Activated CD4-positive, alpha-beta T cell treated with anti-CD3 and anti-CD28 coated beads, Interleukin-10, Interleukin-2, amounts not matched to agents 100 ng/mL and 50 ng/mL, durations not matched to agents 16 hours and 8 hours (primary cell): ENCODE measurements at regions not wholly inside any gene's neighbourhood (a gene's known extent, or its start where the extent isn't known, plus 50 kb on each side); places are given as distances from the start of the nearest gene placed in this dataset.
"Not testable (repeated sequence)": the region's sequence is repeated elsewhere in the genome, so short reads cannot be mapped to it uniquely, and the experiment has no call there.

Experiments
- DNase-seq: peaks from one replicate; pipeline ENCODE4 v3.0.0-alpha.2; 2020

DNA sequence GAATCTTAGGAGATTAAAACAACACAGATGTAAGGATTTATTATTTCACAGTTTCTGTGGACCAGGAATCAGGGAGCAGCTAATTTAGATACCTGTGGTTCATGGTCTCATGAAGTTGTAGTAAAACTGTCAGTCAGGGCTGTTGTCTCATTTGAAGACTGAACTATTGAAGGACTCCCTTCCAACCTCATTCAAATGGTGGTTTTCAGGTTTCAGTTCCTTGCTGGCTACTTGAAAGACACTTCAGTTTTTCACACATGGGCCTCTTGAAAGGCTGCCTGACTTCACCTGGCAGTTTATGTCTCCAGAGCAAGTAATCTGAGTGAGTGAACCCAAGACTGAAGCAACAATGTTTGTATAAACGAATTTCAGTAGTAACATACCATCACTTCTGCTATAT is 915.9 kb downstream of the PLA2G4A start:
- DNase-seq = no peak

DNA sequence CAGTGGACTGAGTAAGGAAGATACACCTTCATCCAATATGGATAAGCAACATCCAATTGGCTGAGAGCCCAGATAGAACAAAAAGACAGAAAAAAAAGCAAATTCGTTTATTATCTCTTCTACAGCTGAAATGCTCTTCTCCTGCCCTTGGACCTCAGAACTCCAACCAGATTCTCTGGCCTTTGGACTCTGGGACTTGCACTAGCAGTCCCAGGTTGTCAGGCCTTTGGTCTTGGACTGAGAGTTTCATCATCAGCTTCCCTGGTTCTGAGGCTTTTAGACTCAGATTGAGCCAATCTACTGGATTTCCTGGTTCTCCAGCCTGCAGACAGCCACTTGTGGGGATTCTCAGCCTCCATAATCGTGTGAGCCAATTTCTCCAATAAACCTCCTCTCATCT is 926.8 kb downstream of the PLA2G4A start:
- DNase-seq = no peak

DNA sequence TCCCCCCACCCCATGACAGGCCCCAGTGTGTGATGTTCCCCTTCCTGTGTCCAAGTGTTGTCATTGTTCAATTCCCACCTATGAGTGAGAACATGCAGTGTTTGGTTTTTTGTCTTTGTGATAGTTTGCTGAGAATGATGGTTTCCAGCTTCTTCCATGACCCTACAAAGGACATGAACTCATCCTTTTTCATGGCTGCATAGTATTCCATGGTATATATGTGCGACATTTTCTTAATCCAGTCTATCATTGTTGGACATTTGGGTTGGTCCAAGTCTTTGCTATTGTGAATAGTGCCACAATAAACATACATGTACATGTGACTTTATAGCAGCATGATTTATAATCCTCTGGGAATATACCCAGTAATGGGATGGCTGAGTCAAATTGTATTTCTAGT is 927.9 kb downstream of the PLA2G4A start:
- not testable (repeated sequence) for DNase-seq

DNA sequence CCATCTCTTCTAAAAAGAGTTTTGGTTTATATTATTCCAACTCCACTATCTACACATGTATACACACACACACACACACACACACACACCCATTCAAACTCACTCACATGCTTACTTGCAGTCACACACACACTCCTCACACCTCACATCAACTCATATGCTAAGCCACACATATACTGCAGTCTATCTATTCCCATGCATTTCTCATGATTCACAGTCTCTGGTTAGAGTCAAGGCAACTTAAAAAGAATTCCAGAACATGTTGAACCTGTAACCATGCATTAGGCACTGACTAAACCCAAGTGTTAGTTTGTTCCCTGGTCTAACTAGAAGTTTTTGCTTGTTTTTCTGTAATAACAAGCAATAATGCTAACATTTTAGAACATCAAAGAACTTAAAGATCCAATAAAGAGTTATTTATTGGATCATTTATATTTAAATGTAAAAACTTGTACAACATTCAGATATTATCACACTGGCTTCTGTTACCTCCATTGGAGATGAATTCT is 931.1 kb downstream of the PLA2G4A start:
- DNase-seq = no peak

DNA sequence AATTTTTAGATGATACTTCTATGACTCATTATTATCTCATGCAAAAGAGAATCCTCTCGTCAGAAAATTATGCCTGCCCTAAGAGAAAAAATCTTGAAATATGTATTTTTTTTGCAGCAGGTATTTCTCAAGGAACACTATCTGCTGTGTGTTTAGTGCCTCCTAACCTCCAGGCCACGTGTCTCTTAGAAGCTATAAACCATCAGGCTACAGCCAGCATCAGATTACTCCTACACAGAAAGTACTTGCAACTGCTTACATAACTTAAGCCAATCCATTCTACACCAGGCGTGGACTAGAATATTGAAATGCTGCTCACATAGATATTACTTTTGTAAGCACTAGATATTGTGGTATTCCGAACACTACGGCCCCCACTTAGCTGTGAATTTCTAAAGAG is 933.4 kb downstream of the PLA2G4A start:
- no peak for DNase-seq

DNA sequence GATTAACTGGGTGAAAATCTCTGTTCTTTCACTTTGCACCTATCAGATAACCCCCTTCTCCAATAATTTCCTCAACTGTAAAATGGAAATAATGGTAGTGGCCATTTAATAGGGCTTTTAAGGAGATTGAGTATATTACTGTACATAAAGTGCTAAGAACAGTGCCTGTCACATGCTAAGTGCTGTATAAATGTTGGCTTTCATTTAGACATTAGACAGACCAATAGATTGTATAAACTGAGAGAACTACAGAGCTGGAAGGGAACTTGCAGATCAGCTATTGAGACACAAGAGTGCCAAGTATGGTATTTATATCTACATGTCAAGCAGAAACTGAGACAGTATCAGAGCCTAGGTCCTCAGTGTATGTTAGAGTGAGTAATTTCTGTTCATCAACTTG is 934.7 kb downstream of the PLA2G4A start:
- no peak for DNase-seq

DNA sequence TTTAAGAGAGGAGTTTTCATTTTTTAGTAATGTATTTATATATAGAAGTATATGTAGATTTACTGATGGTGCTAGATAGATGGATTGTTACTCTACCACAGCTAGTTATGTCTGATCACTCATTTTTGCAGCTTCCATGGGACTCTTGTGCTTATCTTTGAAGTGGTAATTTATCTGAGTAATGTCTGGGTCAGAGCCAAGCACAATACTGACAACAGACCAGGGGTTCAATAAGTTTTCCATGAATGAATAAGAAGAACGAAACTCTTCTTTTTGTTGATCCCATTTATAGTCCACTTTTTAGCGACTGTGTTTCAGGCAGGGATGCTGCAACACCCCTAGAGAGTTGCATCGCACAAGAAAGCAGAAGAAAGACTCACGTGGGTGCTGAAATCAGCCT is 935.2 kb downstream of the PLA2G4A start:
- DNase-seq = no peak

DNA sequence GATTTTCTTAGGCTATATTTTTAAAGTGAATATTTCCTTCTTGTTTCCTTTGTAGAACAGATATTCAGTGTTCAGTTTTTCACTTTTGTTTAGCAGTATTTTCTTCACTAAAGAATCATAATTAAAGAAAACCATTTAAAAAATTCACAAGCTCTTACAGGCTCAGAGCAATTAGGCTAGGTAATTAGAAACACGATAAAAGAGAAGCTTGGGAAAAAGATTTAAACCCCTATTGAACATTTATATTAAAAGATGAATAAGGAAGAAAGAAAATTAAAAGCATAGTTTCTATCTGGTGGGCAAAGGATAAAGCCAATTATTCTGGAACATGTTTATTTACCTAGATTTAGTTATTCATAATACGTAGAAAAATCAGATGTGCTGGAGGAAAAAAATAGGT is 942.6 kb downstream of the PLA2G4A start:
- no peak for DNase-seq

DNA sequence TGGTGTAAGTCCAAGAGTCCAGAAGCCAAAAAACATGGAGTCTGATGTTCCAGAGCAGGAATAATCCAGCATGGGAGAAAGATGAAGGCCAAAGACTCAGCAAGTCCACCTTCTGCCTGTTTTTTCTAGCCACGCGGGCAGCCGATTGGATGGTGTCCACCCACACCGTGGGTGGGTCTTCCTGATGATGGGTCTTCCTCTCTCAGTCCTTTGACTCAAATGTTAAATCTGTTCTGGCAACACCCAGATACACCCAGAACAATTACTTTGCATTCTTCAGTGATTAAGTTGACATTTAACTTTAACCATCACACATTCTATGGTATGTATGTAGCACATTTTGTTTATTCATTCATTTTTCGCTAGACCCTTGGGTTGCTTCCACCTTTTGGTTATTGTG is 944.4 kb downstream of the PLA2G4A start:
- DNase-seq = no peak

DNA sequence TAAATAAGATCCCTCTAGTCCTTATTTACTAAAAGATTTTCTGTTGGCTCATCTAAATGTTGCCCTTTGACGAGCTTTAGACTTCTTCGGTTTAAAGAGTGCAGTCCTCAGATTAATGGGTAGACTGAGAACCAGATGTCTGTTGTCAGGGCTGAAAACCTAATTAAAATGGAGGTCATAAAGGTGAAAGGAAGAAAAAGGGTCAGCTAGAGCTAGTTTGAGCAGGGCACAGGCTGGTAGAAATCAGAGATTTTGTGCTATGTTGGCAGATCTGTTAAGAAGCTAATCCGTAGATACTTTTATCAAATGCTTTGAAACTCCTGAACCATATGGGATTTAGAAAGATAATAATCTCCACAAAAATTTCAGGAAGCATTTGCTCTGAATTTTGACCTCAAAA is 959.0 kb downstream of the PLA2G4A start:
- DNase-seq = no peak

DNA sequence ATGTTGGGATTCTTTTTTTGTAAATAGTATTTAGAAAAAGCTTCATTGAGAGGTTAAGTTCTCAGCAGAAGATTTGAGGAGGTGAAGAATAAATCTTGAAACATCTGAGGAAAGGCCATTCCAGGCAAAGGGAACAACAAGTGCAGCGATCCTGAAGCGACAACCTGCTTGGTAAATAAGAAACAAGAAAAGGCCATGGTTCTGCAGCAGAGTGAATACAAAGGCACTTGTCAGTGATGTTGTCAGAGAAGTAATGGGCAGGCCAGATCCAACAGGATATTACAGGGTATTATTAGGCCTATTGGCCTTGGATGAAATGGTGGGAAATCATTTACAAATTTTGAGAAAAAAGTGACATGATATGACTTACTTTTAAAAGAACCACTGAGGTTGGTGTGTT is 960.0 kb downstream of the PLA2G4A start:
- DNase-seq = no peak

DNA sequence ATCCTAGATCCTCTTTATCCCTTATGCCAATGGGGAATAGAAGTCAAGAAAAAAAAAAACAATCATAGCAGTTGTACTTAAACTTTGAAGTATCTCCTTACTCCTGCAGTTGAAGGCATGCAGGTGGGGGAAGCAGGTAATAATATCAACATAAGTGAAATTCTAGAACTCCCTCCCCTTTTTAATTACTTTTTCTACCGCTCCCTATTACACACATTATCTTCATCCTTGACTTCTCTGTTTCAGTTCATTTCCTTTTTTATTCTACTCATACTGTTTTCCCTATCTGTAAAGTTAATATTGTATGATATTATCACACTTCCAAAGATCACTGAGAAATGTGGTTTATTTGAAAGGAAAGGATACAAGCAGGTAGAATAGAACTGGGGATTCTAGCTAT is 962.0 kb downstream of the PLA2G4A start:
- DNase-seq = no peak

DNA sequence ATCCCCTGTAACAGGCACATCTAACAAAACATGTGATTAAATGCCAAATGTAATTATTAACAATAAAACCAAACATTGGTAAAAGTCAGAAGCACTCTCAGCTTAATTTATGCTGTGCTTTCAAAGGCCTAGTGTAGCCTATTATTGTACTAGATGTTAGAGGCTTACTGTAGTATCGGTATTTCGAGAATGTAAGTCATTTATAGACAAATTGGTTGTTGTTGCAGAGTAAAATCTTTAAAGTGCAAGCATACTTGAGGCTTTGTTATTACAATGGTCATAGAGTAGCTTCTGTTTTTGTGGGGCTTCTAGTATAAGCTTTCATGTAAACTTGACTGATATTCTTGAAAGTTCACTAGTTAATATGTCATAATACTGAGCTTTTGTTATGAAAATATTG is 965.8 kb downstream of the PLA2G4A start:
- DNase-seq = no peak

DNA sequence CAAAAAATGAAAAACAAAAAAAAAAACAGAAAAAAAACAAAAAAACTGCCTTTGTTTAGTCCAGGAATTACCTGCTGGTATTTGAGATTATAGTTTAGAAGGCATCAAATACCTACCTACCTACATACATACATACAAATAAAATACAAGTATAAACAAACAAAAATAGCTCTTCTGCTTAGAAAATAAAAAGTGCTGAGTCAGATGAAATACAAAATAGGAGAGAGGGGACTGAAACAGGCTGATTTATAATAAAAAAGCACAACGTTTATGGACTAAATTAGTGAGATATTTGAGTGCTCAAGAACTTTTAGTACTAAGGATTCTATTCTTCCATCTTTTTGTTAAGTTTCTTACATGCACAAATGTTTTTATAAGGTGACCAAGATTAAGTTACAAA is 980.8 kb downstream of the PLA2G4A start:
- no peak for DNase-seq

DNA sequence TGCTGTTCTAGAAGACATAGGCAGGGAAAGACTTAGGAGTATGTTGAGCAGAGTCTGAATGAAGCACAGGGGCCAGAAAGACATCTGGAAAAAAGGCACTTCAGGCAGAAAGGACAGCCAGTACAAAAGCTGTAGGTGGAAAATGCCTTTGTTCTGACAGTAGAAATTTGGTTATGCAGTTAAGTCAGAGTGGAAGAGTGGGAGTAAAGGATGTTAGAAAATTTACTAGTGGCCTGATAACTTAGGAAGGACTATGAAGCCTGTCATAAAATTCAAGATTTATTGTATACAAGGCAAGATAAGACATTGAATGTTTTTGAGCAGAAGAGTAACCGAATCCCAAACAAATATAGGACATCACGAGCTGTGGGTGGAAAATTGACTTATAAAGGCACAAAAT is 987.9 kb downstream of the PLA2G4A start:
- DNase-seq = no peak

DNA sequence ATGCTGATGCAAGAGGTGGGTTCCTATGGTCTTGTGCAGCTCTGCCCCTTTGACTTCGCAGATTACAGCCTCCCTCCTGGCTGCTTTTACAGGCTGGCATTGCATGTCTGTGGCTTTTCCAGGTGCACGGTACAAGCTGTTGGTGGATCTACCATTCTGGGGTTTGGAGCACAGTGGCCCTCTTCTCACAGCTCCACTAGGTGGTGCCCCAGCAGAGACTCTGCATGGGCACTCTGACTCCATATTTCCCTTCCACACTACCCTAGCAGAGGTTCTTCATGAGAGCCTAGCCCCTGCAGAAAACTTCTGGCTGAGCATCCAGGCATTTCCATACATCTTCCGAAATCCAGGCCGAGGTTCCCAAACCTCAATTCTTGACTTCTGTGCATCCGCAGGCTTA is 989.0 kb downstream of the PLA2G4A start:
- no peak for DNase-seq

DNA sequence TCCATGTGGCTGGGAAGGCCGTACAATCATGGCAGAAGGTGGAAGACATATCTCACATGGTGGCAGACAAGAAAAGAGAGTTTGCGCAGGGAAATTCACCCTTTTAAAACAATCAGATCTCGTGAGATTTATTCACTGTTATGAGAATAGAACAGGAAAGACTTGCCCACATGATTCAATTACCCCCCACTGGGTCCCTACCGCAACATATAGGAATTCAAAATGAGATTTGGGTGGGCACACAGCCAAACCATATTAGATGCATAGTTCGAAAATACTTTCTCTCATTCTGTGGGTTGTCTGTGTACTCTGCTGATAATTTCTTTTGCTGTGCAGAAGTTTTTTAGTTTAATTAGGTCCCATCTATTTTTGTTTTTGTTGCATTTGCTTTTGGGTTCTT is 990.3 kb downstream of the PLA2G4A start:
- no peak for DNase-seq

DNA sequence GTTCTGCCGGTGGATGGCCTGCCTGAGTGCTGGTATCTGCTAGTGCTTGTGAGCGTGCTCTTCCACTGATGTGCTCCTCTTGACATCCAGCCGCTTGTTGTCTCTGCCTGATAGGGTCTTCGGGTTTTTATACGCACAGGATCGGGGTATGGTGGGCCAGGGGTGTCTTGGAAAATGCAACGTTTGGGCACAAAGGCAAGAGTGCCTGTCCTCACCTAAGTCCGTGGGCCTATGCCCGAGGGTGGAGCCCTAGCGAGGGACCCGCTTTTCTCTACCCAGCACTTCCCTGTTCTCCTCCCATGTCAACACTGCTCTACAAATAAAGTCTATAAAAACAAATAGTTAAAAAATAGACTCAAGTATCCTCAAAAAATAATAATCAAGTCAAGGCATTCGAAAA is 1007.8 kb downstream of the PLA2G4A start:
- DNase-seq = no peak

DNA sequence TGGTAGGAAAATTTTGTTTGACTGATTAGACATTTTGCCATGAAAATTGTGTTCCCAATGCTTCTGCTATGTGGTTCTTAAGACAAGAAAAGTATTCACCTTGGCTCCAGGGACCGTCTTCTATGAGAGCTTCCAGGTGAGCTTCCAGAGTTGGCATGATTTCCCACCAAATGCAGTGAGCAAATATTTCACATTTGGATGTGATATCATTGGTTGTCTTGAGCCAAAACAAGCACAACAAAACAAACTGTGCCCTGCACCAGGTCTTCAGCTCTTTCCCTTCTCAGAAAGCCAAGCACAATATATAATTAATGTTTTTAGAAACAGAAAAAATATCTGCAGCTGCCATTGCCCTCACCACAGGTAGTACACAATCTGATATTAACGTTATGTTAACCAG is 1009.0 kb downstream of the PLA2G4A start:
- DNase-seq = no peak

DNA sequence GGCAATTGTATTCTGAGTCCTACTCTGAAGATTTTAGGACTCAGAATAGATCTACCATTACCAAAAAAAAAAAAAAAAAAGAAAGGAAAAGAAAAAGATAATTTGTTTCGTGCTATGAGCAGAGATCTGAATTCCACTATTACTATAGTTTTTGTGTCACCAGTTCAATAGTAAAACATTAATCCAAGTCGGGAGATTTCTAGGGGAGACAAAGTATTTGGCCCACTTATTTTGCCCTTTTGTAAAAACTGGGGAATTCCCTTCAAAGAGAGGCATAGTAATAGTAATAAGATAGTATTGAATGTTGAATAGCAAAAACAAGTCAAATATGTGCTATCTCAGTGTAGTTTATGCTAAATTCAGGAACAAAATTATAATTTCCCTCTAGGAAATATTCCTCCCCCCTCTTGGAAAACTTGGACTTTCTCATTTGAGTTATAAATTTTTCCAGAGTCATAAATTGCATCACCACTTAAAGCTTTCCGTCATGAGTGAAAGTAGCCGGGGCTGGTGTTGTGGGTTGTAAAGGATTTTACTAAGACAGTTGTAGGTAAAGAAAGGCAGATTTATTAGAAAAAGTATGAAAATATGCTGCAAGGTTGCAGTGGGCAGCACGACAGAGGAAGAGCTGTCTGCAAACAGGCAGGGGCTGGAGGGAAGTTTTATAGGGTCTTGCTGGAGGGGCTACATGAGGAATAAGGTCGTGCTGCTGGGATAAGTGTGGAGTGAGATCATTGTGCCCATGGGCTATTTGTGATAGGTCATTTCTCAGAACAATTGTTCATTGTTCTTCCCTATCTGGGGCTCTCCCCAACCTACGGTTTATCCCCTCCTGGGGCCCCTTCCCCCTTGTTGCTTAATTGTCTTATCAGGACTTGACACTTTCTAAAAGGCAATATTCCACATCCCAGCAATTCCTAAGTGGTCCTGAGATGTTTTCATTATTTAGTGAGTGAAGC is 1009.9 kb downstream of the PLA2G4A start:
- no peak for DNase-seq

DNA sequence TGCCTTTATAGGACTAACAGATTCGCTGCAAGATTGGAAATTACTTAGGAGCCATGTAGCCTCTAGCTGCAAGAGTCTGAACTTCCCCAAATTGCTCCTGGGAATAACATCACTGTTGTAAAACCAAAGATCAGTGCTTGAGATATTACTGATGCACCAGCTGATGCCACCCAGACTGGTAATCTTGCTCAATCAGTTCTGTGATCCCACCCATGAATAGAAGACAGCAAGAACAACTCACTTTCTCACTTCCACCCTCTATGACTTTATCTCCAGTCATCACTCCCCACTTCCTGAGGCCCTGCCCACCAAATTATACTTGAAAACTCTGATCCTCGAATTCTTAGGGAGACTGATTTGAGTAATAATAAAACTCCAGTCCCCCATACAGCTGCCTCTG is 1011.1 kb downstream of the PLA2G4A start:
- no peak for DNase-seq

DNA sequence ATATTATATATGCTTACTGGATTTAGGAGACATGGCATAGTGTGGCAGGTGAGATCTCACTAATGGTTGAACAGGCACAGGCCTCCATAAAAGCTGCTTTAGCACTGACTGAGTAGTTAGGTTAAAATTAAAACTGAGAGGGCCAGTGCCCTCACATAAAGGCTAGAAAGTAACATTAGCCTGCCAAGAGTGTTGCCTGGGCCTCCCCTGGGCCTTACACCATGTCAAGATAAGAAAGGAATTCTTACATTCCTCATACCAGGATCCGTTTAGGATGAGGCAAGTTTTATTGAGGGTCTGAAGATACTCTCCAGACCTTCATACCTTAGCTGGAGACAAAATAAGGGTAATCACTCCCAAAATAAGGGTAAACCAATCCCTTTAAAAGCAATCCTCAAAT is 1011.8 kb downstream of the PLA2G4A start:
- no peak for DNase-seq

DNA sequence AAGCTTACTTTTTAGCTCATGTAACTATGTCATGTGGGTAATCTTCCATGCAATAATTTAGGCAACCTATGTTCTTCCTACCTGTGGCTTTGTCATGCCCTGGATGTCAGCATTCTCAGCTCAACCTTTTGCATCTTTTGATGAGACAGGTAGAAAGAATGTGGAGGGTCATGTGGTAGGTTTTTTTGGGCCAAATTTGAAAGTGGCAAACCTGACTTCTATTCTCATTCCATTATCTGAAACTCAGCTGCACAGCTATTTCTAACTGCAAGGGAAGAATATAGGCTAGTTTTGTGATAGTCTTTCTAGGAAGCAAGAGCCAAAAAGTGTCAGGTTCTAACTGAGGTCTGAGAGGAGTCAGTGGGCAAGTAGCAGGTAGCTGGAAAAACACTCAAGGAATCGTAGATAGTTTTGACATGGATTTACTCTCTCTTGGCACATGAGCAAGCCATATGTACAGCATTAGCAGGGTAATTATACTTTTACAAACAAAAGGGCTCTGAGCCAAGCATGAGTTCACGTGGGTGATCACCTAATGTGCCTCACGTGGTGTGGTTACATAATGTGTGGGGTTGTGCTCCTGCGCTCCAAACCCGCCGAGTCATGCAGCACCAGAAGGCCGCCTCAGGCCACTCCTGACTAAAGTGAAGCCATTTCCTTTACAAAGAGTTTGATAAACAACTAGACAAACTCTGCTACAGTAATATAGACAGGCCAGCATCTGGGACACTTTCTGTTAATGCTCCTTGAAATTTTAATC is 1013.8 kb downstream of the PLA2G4A start:
- DNase-seq = no peak

DNA sequence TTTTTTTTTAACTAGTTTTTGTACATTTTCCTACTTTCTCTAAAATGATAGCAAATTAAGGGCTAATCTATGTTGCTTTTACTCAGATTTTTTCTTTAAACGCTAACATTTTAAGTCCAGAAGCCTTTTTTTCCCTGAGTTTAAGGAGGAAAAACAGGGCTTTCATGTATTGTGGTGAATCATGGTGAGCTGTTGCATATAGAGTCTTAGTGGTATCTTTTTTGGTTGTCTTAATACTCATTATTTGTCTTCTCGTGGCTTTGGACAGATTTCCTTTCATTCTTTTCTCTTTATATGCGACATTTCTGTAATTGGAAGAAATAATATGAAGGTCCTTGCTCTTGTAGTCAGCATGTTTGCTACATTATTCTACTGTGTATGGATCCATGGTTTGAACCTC is 1015.6 kb downstream of the PLA2G4A start:
- DNase-seq = no peak
